ENCODE measurements at regions not wholly inside any gene's neighbourhood (a gene's known extent, or its start where the extent isn't known, plus 50 kb on each side); places are given as distances from the start of the nearest gene placed in this dataset.

DNA sequence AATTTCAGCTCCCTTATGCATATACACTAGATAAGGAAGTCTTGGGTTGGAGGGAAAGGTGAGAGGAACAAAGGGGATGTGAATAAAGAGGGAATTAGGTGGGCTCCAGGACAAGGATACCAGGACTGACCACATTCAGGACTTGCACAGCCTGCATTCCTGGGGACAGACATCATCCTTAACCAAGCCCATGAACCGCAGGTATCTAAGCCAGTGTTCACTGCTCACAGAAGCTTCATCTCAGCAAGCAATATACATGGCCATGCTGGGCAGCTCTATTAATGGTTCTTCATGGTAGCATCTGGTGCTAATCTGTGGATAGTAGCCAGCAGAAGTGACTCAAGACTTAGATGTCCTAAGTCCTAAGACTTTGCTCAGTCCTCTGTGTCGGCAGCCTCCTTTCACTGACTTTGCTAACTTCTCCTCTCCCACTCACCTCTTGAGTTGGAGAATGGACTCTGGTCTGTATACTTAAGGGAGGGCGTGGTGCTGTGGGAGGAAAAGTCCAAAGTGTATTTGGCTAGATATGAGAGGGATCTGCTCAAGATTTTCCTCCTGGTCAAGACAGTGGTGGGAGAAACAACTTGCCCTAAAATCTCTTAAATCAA is 136.1 kb downstream of the ASCL1 start:
- Histone ChIP-seq H3K9me3 (no peaks in the 10 kb centered on the region), H3K27ac (no peak overlapping the region), H3K4me1 (no peaks in the 10 kb centered on the region), H3K4me2 (no peak overlapping the region), H3K4me3 (no peak overlapping the region)
- no peak for DNase-seq (ENCODE audit: low read depth in 1 of 2, low spot score in 1 of 2)
- ChIA-PET POLR2A (no interaction called here), CTCF (no interaction called here)
- FAIRE-seq: no peak
- ATAC-seq: no peak
- no peak for TF ChIP-seq NFE2L2 (conservative IDR thresholded peaks at IDR 0.05; ENCODE audit: low read length)
- no peak for TF ChIP-seq MAZ (IDR thresholded peaks at IDR 0.05; ENCODE audit: borderline replicate concordance, low read depth, low read length)
- TF ChIP-seq, protein P1, sequence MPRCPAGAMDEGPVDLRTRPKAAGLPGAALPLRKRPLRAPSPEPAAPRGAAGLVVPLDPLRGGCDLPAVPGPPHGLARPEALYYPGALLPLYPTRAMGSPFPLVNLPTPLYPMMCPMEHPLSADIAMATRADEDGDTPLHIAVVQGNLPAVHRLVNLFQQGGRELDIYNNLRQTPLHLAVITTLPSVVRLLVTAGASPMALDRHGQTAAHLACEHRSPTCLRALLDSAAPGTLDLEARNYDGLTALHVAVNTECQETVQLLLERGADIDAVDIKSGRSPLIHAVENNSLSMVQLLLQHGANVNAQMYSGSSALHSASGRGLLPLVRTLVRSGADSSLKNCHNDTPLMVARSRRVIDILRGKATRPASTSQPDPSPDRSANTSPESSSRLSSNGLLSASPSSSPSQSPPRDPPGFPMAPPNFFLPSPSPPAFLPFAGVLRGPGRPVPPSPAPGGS (IDR thresholded peaks at IDR 0.05): no peak
- no peak for TF ChIP-seq CEBPB (IDR thresholded peaks at IDR 0.05)
- TF ChIP-seq JUN (IDR thresholded peaks at IDR 0.05): no peak
- TF ChIP-seq RARB (CRISPR knock-in tag; IDR thresholded peaks at IDR 0.05): no peak
- TF ChIP-seq ZFP36 (IDR thresholded peaks at IDR 0.05; ENCODE audit: borderline replicate concordance, partially characterized antibody): no peak
- TF ChIP-seq EHMT2 (IDR thresholded peaks at IDR 0.05; ENCODE audit: low read depth): no peak
- TF ChIP-seq, protein P2, sequence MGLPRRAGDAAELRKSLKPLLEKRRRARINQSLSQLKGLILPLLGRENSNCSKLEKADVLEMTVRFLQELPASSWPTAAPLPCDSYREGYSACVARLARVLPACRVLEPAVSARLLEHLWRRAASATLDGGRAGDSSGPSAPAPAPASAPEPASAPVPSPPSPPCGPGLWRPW (IDR thresholded peaks at IDR 0.05): no peak
- no peak for TF ChIP-seq ZSCAN20 (CRISPR knock-in tag; IDR thresholded peaks at IDR 0.05)
- no peak for TF ChIP-seq MAFK (IDR thresholded peaks at IDR 0.05; ENCODE audit: partially characterized antibody)
- no peak for TF ChIP-seq CBX8 (IDR thresholded peaks at IDR 0.05)
- TF ChIP-seq HOXA7 (CRISPR knock-in tag; IDR thresholded peaks at IDR 0.05): no peak
- TF ChIP-seq, protein P3, sequence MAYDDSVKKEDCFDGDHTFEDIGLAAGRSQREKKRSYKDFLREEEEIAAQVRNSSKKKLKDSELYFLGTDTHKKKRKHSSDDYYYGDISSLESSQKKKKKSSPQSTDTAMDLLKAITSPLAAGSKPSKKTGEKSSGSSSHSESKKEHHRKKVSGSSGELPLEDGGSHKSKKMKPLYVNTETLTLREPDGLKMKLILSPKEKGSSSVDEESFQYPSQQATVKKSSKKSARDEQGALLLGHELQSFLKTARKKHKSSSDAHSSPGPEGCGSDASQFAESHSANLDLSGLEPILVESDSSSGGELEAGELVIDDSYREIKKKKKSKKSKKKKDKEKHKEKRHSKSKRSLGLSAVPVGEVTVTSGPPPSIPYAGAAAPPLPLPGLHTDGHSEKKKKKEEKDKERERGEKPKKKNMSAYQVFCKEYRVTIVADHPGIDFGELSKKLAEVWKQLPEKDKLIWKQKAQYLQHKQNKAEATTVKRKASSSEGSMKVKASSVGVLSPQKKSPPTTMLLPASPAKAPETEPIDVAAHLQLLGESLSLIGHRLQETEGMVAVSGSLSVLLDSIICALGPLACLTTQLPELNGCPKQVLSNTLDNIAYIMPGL (CRISPR knock-in tag; IDR thresholded peaks at IDR 0.05; ENCODE audit: borderline replicate concordance): no peak
- 0% methylated on average over 3 of the region's 3 CpGs for WGBS (ENCODE audit: missing lambda C conversion rate)

DNA sequence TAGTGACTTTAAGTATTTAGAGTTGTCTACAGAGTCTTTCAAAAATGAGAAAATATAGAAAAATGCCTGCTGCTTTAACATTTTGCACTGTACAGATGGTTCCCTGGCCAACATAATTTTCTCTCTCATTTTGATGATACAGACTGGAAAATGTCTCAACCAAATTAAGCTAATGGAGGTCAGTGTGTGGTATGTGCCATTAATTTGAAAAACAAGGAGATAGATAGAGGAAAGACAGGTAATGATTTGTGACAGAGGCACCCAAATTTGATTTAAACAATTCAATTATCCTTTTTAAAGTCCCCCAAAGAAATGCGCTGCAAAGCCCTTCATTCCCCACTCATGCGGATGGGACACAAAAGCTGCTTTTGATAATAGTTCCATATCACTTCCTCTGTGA is 140.0 kb downstream of the ASCL1 start:
- 92% methylated on average over 2 of the region's 2 CpGs for WGBS (ENCODE audit: missing lambda C conversion rate)
- Histone ChIP-seq H3K27ac (no peak overlapping the region), H3K4me1 (no peaks in the 10 kb centered on the region), H3K4me2 (no peak overlapping the region), H3K4me3 (no peak overlapping the region), H3K9me3 (no peaks in the 10 kb centered on the region)
- POLR2A ChIA-PET: no interaction called here
- no peak for DNase-seq (ENCODE audit: low read depth in 1 of 2, low spot score in 1 of 2)
- no peak for TF ChIP-seq MAFK (IDR thresholded peaks at IDR 0.05; ENCODE audit: partially characterized antibody)
- no peak for TF ChIP-seq FOXS1 (CRISPR knock-in tag; IDR thresholded peaks at IDR 0.05)
- TF ChIP-seq, protein P4, sequence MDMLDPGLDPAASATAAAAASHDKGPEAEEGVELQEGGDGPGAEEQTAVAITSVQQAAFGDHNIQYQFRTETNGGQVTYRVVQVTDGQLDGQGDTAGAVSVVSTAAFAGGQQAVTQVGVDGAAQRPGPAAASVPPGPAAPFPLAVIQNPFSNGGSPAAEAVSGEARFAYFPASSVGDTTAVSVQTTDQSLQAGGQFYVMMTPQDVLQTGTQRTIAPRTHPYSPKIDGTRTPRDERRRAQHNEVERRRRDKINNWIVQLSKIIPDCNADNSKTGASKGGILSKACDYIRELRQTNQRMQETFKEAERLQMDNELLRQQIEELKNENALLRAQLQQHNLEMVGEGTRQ (IDR thresholded peaks at IDR 0.05): no peak
- TF ChIP-seq, protein P5, sequence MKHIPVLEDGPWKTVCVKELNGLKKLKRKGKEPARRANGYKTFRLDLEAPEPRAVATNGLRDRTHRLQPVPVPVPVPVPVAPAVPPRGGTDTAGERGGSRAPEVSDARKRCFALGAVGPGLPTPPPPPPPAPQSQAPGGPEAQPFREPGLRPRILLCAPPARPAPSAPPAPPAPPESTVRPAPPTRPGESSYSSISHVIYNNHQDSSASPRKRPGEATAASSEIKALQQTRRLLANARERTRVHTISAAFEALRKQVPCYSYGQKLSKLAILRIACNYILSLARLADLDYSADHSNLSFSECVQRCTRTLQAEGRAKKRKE (CRISPR knock-in tag; IDR thresholded peaks at IDR 0.05; ENCODE audit: low read depth): no peak
- TF ChIP-seq NFE2L2 (conservative IDR thresholded peaks at IDR 0.05; ENCODE audit: low read length): no peak
- TF ChIP-seq FOSL2 (IDR thresholded peaks at IDR 0.05): no peak
- no peak for TF ChIP-seq FOSL2 (CRISPR knock-in tag; IDR thresholded peaks at IDR 0.05)
- TF ChIP-seq, protein P6, sequence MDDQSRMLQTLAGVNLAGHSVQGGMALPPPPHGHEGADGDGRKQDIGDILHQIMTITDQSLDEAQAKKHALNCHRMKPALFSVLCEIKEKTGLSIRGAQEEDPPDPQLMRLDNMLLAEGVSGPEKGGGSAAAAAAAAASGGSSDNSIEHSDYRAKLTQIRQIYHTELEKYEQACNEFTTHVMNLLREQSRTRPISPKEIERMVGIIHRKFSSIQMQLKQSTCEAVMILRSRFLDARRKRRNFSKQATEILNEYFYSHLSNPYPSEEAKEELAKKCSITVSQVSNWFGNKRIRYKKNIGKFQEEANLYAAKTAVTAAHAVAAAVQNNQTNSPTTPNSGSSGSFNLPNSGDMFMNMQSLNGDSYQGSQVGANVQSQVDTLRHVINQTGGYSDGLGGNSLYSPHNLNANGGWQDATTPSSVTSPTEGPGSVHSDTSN (IDR thresholded peaks at IDR 0.05): no peak
- TF ChIP-seq GATA3 (IDR thresholded peaks at IDR 0.05; ENCODE audit: borderline replicate concordance): no peak
- TF ChIP-seq POLR2AphosphoS2 (conservative IDR thresholded peaks at IDR 0.05; ENCODE audit: low read length): no peak
- TF ChIP-seq SREBF2 (IDR thresholded peaks at IDR 0.05): no peak
- TF ChIP-seq ZC3H11A (IDR thresholded peaks at IDR 0.05): no peak
- no peak for FAIRE-seq
- ATAC-seq: no peak
- CTCF ChIA-PET: no interaction called here
